B cell (primary cell): ENCODE measurements at regions not wholly inside any gene's neighbourhood (a gene's known extent, or its start where the extent isn't known, plus 50 kb on each side); places are given as distances from the start of the nearest gene placed in this dataset.

Source experiments
- ATAC-seq: fragments of 200-7000 bp; cut with Tn5 transposase; one replicate; pipeline ENCODE4 v1.10.0; 2021; ENCODE audit warnings: low read depth, mild to moderate bottlenecking, moderate number of reproducible peaks, moderate library complexity
- CTCF ChIA-PET: fragments of 350-600 bp; sonication (Branson Sonifier 250); formaldehyde crosslinking; loops from one replicate; lab custom pipeline; 2021; ENCODE audit warnings: antibody characterized with exemption, inconsistent platforms; lab: Charles Lee
- POLR2A ChIA-PET: fragments of 350-600 bp; sonication (Branson Sonifier 250); formaldehyde crosslinking; loops from one replicate; lab custom pipeline; 2021; ENCODE audit warnings: antibody characterized with exemption; lab: Charles Lee
- DNase-seq: peaks from one replicate; pipeline ENCODE4 v3.0.0; 2013
- H2AFZ ChIP-seq: 2 replicates; pipeline ENCODE4 v1.6.1; 2012; ENCODE audit warnings: mild to moderate bottlenecking, low read depth, low read length; ENCODE audit not compliant: insufficient read depth, poor library complexity, severe bottlenecking
- H3K27ac ChIP-seq, 2 donors: 1 replicate in 1 of 2; 2 replicates in 1 of 2; pipeline ENCODE4 v1.5.1; 2012 to 2013; ENCODE audit warnings: low read length in 2 of 2, mild to moderate bottlenecking in 2 of 2, moderate library complexity in 1 of 2
- H3K27me3 ChIP-seq, 4 experiments: fragments of 200-600 bp in 1 of 4; sonication (generic) in 1 of 4; replicated peaks in 1 of 4; 1 replicate in 2 of 4; 2 replicates in 2 of 4; pipeline versions ENCODE4 v1.6.1 to v1.7.0; 2013 to 2016; ENCODE audit warnings: low read length in 3 of 4, mild to moderate bottlenecking in 2 of 4, mixed read lengths in 1 of 4, moderate library complexity in 1 of 4; ENCODE audit not compliant: insufficient read depth in 4 of 4, control insufficient read depth in 3 of 4; ENCODE audit errors: control extremely low read depth in 1 of 4
- H3K36me3 ChIP-seq, 2 experiments: replicated peaks in 1 of 2; 1 replicate in 1 of 2; 2 replicates in 1 of 2; pipeline versions ENCODE4 v1.6.1 to v1.7.1; 2013; ENCODE audit warnings: low read length in 1 of 2; ENCODE audit not compliant: insufficient read depth in 2 of 2, control insufficient read depth in 1 of 2; ENCODE audit errors: control extremely low read depth in 1 of 2, extremely low read depth in 1 of 2
- H3K4me1 ChIP-seq, 2 donors: fragments of 200-600 bp in 1 of 2; sonication (generic) in 1 of 2; 1 replicate in 1 of 2; 2 replicates in 1 of 2; pipeline versions ENCODE4 v1.5.1 to v1.6.1; 2013 to 2017; ENCODE audit warnings: low read length in 2 of 2; ENCODE audit not compliant: control insufficient read depth in 2 of 2, insufficient read depth in 2 of 2
- H3K4me2 ChIP-seq: replicated peaks from 2 replicates; pipeline ENCODE3; 2012; ENCODE audit warnings: mild to moderate bottlenecking, low read depth, low read length; ENCODE audit not compliant: poor library complexity, severe bottlenecking
- H3K4me3 ChIP-seq, 5 experiments: fragments of 200-600 bp in 1 of 5; sonication (generic) in 1 of 5; 1 replicate in 3 of 5; 2 replicates in 2 of 5; pipeline versions ENCODE4 v1.5.1 to v1.7.0; 2011 to 2016; ENCODE audit warnings: low read length in 4 of 5, mild to moderate bottlenecking in 4 of 5, low read depth in 2 of 5, control low read depth in 1 of 5, moderate library complexity in 1 of 5; ENCODE audit not compliant: insufficient read depth in 1 of 5; ENCODE audit errors: control extremely low read depth in 1 of 5, extremely low read depth in 1 of 5
- H3K79me2 ChIP-seq: fragments of 200-600 bp; sonication (generic); one replicate; pipeline ENCODE4 v1.6.0; 2016; ENCODE audit warnings: low read length; ENCODE audit not compliant: control insufficient read depth, insufficient read depth
- H3K9ac ChIP-seq: fragments of 200-600 bp; sonication (generic); 2 replicates; pipeline ENCODE4 v1.6.1; 2017; ENCODE audit warnings: mild to moderate bottlenecking, low read length, moderate library complexity
- H3K9me3 ChIP-seq, 3 donors: one replicate each; pipeline versions ENCODE4 v1.6.1 to v1.7.1; 2013; ENCODE audit warnings: low read length in 2 of 3; ENCODE audit not compliant: control insufficient read depth in 2 of 3, insufficient read depth in 1 of 3; ENCODE audit errors: control extremely low read depth in 1 of 3
- H4K20me1 ChIP-seq: 2 replicates; pipeline ENCODE4 v1.6.0; 2012; ENCODE audit warnings: mild to moderate bottlenecking, low read length; ENCODE audit not compliant: insufficient read depth, control insufficient read depth, poor library complexity, severe bottlenecking
- H3K27ac Mint-ChIP-seq: one replicate; pipeline ENCODE4 v1.8.0; 2021; ENCODE audit warnings: mixed read lengths
- H3K27me3 Mint-ChIP-seq: one replicate; pipeline ENCODE4 v1.8.0; 2021; ENCODE audit warnings: mixed read lengths
- H3K4me1 Mint-ChIP-seq: one replicate; pipeline ENCODE4 v1.8.0; 2021; ENCODE audit warnings: mixed read lengths
- H3K4me3 Mint-ChIP-seq: one replicate; pipeline ENCODE4 v1.8.0; 2021; ENCODE audit warnings: mixed read lengths
- H3K9me3 Mint-ChIP-seq: one replicate; pipeline ENCODE4 v1.8.0; 2022; ENCODE audit warnings: mixed read lengths; ENCODE audit not compliant: insufficient read depth
- EZH2 ChIP-seq: IDR thresholded peaks from 2 replicates; pipeline ENCODE4 v1.6.1; 2012; ENCODE audit warnings: borderline replicate concordance, low read depth, mild to moderate bottlenecking, moderate library complexity, low read length; ENCODE audit not compliant: insufficient read depth, poor library complexity, severe bottlenecking
- WGBS: methylation state at CpG from one replicate; pipeline ENCODE4 v1.1.5; 2013; ENCODE audit warnings: missing lambda C conversion rate; ENCODE audit not compliant: insufficient coverage; 5-methylcytosine and 5-hydroxymethylcytosine counted together
- intact Hi-C: fragments of 100-400 bp; cut with micrococcal nuclease; formaldehyde crosslinking; loops from one replicate; pipeline ENCODE4 v1.10.0; 2022
- TF ChIP-seq, protein P1 (sequence below): fragments of 200-600 bp; IDR thresholded peaks from one replicate; pipeline ENCODE4 v1.8.0; 2022; ENCODE audit warnings: antibody characterized with exemption, mild to moderate bottlenecking

DNA sequence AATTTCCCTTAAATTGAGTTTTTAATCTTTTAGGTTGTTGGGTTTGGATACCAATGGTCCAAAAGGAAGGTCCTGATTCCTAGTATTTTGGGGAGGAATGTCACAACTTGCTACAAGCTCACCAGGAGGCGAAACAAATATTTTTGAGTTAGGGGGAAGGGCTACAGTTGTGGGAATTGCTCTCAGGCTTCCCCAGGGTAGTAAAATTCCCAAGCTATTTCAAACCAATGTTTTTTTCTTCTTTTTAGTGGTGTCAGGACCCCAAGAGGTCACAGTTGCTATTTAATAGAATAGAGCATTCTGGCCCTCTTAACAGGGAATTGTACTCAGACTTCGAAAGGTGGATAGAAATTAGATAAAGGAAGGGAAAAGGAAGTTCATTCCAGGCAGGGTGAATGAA lies 68.5 kb upstream of the ST3GAL5 start:
- no peak for TF ChIP-seq EZH2
- Histone ChIP-seq H3K79me2 (no peaks in the 10 kb centered on the region), H3K4me1 (no peaks in the 10 kb centered on the region), H3K9ac (no peak overlapping the region), H3K27me3 (no peaks in the 10 kb centered on the region), H3K4me3 (no peak overlapping the region), H3K9me3 (peaks cover 0 to 18% (median 8%) of the 10 kb centered on the region in 3 donors), H4K20me1 (no peaks in the 10 kb centered on the region), H3K36me3 (no peaks in the 10 kb centered on the region), H3K27ac (no peak overlapping the region), H2AFZ (no peak overlapping the region), H3K4me2 (no peak overlapping the region)
- ChIA-PET CTCF (no interaction called here), POLR2A (no interaction called here)
- intact Hi-C loops, result no loop called here
- H3K9me3 Mint-ChIP-seq, result no peaks in the 10 kb centered on the region
- DNase-seq (no peak), ATAC-seq (no peak)
- no CpG with 5 or more reads among the region's 2 CpGs for WGBS
- H3K27ac Mint-ChIP-seq, result no peak overlapping the region
- H3K4me1 Mint-ChIP-seq, result peaks cover 2% of the 10 kb centered on the region
- H3K27me3 Mint-ChIP-seq, result no peaks in the 10 kb centered on the region
- no peak overlapping the region for H3K4me3 Mint-ChIP-seq

DNA sequence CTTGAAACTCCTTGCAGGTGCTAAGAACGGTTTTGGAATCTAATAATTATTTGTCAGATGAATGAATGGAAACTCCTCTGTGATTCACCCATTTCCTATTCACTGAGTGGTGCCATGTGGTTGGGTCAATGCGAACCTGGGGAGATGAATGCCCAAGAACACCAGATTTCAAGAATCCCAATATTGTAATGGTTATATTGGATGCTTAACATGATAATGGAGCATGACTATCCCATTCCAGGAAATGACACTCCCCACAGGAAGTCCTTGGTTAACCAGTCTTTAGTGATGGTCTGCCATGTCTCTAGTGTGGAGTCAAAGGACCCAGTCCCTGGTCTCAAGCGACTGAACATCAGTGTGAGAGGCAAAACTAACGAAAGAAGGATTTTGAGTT lies 67.9 kb upstream of the ST3GAL5 start:
- intact Hi-C loops, result no loop called here
- no peak overlapping the region for H3K9ac ChIP-seq
- TF ChIP-seq, protein P1, sequence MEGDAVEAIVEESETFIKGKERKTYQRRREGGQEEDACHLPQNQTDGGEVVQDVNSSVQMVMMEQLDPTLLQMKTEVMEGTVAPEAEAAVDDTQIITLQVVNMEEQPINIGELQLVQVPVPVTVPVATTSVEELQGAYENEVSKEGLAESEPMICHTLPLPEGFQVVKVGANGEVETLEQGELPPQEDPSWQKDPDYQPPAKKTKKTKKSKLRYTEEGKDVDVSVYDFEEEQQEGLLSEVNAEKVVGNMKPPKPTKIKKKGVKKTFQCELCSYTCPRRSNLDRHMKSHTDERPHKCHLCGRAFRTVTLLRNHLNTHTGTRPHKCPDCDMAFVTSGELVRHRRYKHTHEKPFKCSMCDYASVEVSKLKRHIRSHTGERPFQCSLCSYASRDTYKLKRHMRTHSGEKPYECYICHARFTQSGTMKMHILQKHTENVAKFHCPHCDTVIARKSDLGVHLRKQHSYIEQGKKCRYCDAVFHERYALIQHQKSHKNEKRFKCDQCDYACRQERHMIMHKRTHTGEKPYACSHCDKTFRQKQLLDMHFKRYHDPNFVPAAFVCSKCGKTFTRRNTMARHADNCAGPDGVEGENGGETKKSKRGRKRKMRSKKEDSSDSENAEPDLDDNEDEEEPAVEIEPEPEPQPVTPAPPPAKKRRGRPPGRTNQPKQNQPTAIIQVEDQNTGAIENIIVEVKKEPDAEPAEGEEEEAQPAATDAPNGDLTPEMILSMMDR, result no peak
- TF ChIP-seq EZH2, result no peak
- H3K36me3 ChIP-seq, result no peaks in the 10 kb centered on the region
- Mint-ChIP-seq H3K27me3 (no peaks in the 10 kb centered on the region), H3K4me1 (peaks cover 2% of the 10 kb centered on the region), H3K27ac (no peak overlapping the region), H3K9me3 (no peaks in the 10 kb centered on the region), H3K4me3 (no peak overlapping the region)
- H3K27me3 ChIP-seq, result no peaks in the 10 kb centered on the region
- H3K9me3 ChIP-seq, result peaks cover 0 to 14% (median 8%) of the 10 kb centered on the region in 3 donors
- H3K4me1 ChIP-seq, result no peaks in the 10 kb centered on the region
- H3K27ac ChIP-seq, result no peak overlapping the region
- H3K4me3 ChIP-seq, result no peak overlapping the region
- H4K20me1 ChIP-seq, result no peaks in the 10 kb centered on the region
- ATAC-seq, result no peak
- H3K4me2 ChIP-seq, result no peak overlapping the region
- WGBS, result 96% methylated on average over 2 of the region's 4 CpGs
- ChIA-PET POLR2A (no interaction called here), CTCF (no interaction called here)
- H3K79me2 ChIP-seq, result no peaks in the 10 kb centered on the region
- no peak for DNase-seq
- H2AFZ ChIP-seq, result no peak overlapping the region
